NCI-H226 (cell line): ENCODE measurements at regions not wholly inside any gene's neighbourhood (a gene's known extent, or its start where the extent isn't known, plus 50 kb on each side); places are given as distances from the start of the nearest gene placed in this dataset.
"Not testable (repeated sequence)": the region's sequence is repeated elsewhere in the genome, so short reads cannot be mapped to it uniquely, and the experiment has no call there.

Source experiments
- DNase-seq: peaks from one replicate; pipeline ENCODE4 v3.0.0-alpha.2; 2015

DNA sequence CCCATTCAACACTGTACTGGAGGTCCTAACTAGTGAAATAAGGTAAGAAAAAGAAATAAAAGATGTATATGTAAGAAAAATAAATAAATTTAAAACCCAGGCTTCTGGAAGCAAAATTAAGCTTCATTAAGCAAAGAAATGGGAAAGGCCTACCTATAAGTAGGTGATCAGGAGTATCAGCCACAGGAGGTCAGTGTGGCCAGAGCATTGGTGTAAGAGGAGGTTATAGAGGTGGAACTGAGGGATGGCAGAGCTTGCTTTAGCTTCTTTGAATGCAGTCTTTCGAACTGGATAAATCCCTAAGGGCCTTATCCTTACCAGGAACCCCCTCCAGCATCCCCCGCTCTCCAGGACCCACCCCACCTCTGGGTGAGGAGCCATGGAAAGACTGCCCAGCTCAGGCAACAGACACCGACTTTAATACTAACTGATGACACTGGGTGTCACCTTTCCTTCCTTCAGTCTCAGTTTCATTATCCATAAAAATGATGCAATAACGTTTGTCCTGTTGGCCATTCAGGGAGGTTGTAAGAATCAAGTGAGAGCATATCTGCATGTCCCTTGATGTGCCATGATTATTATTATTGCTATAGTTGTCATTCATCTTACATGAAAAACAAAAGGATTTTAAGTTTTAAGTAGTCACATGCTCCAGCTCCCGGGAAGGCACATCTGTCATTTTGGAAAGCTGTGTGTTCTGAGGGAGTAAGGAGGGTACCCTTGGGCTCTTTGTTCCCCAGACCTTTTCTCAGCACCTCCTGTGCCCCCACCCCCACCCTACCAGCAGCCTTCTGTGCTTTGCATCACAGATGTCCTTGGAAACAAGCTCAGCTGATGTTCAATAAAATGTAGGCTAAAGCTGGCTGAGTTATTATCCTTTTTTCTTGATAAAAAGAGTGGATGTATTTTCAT is 50.8 kb upstream of the CTNNA1 start:
- DNase-seq = no peak

DNA sequence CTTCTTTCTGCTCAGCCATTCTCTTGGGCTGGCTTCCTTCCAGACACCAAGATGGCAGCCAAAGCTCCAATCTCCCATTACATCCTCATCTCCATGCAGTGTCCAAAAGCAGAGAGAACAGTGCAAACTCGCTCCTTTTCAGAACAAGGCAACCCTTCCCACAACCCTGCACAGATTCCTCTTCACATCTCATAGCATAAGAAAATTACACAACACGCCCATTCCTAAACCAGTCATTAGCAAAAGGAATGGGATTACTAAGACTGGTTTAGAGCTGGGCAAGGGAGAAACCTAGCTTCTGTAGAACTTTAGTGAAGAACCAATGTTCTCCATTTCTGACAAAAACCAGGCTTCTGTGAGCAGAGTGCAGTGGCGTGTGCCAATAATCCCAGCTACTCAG is 51.5 kb upstream of the CTNNA1 start:
- no peak for DNase-seq

DNA sequence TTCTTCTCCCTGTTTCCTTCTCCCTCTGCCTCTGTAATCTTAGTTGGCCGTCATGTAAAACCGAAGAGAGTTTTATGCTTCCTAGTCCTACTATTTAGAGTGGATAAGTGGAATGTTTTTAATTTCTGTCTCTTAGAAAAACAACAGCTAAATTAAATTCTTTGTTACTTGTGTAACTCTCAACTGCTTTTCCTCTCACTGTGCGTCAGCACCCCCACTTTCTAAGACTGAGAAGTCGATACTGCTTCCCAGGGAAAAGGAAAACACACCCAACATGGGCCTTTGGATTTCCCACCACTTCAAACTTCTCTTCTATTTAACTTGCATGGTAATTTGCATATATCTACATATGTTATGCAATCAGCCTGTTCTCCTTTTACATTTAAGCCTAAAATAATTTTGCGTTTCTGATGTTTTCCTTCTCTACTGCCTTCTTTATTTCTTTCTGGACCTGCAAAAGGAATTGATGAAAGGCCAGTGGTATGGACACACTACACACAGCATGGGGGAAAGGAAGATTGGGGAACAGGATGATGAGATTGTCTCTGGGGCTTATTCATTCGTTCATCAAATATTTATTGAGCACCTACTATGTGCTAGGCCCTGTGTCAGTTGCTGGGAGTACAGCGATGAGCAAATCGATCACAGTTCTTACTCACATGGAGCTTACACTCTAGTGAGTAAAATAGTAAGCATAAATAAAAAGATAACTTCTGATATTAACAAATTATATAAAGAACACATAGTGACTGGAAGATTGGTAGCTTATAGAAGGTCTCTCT is 52.5 kb upstream of the CTNNA1 start:
- no peak for DNase-seq

DNA sequence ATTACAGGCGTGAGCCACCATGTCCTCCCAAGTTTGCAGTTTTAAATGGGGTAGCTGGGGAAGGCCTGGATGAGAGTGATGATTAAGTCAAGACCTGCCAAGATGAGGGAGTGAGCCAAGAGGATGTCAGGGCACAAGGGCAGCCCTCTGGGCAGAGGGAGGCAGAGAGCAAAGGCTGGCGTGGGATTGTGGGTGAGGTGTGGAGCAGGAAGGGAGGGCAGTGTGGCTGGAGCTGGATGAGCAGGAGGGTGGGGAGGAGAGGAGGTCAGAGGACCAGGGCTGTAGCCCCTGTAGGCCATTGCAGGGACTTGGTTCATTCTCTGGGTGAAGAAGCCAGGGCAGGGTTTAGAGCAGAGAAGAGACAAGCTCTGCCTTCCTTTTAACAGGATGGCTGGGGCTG is 53.7 kb upstream of the CTNNA1 start:
- peak; percentile 72 for DNase-seq

DNA sequence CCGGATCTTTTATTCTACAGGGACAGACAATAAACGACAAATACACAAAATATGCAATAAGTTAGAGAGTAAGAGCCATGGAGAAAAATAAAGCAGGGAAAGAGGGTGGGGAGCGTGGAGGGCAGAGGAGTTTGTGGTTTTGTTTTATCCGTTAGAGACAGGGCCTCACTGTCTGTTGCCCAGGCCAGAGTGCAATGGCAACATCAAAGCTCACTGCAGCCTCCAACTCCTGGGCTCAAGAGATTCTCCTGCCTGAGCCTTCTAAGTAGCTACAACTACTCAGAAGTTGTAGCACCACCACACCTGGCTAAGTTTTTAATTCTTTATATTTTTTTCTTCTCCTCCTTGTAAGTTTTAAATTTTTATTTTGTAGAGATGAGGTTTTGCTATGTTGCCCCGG is 54.5 kb upstream of the CTNNA1 start:
- DNase-seq = no peak

DNA sequence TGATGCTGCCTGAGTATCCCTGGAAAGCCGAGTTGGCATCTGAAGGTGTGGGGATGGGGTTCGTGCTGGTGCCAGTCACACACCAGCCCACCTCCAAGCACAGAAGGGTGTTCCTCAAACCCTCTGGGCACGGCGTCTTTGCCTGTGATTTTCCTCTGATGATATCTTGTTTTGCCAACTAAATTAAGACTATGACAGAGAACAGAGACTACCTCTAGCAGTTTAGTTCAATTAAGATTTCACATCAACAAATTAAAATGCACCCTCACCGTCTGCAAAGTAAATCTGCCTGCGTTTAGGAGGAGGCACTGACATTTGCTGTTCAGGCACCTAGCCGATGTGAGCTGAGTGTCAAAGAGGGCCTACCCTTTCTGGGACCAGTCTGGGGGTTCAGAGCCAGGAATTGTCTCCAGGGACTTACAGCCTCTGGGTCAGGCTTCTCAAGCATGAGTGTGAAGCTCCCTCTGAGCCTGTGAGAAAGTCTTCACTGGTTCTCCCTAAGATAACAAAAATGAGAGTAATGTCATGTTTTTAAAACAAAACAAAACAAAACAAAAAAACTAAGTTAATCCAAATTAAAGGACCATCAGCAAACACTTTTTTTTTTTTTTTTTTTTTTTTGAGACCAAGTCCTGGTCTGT is 55.4 kb upstream of the CTNNA1 start:
- no peak for DNase-seq

DNA sequence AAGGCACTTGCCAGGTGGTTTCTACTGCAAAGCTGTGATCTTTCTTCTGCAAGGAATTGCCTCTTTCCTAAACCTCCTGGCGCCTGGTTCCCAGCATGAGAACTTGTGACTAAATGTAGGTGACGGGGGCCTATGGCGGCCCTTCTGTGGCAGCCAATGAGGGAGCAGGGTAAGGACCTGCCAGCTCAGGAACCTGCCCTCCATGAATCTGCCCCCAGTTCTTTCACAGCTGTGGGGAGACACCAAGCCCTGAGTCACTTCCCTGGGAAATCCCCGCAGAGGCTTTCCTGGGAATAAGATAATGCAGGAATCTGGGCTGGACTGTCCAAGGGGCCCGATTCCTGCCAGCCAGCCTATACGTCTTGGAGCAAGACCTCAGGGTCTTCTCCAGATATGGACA is 56.7 kb upstream of the CTNNA1 start:
- DNase-seq = peak; percentile 97

DNA sequence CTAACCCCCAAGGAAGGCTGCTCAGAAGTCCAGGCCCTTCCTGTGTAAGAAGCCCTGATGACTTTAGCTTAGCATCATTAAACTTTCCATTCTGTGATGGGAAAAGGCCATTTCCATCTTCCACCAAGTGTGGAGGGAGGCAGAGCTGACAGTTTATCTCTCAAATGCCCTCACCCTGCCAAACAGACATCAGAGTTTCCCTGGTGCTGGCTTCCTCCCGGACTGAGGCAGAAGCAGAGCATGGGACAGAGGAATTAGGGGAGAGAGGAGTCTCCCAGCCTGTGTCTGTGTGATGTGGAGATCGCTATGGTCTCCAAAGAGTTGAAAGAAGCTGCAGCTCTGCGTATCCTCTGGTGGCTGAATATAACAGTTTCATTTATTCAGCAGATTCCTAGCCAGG is 57.4 kb upstream of the CTNNA1 start:
- no peak for DNase-seq

DNA sequence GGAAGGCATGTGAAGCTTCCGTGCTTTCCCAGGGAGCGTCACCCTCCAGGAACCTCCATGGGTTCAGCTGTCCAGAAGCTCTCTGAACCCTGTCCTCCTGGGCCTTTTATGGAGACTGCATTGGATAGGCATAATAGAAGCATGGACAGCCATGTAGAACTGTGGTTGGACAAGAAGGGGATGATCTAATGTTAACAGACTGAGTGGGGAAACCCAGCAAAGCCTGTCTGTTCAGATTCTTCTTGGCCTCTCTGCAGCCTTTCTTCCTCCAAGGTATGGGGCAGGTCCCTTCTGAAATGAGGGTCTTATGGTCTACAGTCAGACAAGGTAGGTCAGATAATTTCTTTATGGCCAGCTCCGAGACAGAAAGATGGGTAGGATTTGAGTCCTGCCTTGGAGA is 59.1 kb upstream of the CTNNA1 start:
- DNase-seq = no peak

DNA sequence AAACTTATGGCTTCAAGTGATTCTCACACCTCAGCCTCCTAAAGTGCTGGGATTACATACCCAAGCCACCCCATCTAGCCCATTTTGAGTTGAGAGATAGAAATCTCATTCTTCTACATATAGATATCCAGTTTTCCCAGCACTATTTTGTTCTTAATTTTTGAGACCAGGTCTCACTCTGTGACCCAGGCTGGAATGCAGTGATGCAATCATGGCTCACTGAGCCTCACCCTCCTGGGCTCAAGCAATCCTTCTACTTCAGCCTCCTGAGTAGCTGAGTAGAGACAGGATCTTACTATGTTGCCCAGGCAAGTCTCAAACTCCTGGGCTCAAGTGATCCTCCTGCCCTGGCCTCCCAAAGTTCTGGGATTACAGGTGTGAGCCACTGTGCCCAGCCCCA is 60.9 kb upstream of the CTNNA1 start:
- DNase-seq = no peak

DNA sequence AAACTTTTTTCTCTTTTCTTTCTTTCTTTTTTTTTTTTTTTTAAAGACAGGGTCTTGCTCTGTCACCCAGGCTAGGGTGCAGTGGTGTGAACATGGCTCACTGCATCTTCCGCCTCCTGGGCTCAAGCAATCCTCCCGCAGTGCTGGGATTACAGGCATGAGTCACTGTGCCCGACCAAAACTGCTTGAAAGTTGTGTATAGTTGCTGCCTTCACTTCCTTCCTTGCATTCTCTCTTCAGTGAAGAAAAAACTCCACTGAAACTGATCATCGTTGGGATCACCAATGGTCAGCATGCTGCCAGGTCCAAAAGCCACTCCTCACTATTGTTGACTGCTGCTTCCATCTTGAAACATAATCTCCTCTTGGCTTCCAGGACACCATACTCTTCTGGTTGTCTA is 66.6 kb upstream of the CTNNA1 start:
- DNase-seq = no peak

DNA sequence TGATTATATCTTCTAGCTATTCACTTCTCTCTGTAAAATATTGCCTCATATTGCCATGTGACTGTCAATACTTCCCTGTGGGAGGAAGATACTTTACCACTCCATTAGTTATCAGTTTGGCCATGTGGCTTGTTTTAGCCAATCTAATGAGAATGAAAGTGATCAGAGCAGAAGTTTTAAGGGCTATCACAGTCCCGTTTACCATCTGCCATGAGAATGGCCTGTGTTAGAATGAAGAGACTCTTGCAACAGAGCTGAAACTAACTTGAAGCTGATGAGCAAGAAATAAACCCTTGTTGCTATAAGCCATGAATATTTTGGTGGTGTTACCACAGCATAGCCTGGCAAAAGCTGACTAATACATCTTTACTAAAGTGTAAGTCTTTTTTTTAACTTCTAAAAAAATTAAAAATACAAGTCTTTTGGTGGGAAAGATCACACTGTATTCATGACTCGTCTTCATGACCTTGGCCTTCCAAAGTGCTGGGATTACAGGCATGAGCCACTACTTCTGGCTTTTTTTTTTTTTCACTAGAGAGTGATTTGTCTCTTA is 68.0 kb upstream of the CTNNA1 start:
- DNase-seq = no peak

DNA sequence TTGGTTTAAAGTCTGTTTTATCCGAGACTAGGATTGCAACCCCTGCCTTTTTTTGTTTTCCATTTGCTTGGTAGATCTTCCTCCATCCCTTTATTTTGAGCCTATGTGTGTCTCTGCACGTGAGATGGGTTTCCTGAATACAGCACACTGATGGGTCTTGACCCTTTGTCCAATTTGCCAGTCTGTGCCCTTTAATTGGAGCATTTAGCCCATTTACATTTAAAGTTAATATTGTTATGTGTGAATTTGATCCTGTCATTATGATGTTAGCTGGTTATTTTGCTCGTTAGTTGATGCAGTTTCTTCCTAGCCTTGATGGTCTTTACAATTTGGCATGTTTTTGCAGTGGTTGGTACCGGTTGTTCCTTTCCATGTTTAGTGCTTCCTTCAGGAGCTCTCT is 70.8 kb upstream of the CTNNA1 start:
- DNase-seq = not testable (repeated sequence)

DNA sequence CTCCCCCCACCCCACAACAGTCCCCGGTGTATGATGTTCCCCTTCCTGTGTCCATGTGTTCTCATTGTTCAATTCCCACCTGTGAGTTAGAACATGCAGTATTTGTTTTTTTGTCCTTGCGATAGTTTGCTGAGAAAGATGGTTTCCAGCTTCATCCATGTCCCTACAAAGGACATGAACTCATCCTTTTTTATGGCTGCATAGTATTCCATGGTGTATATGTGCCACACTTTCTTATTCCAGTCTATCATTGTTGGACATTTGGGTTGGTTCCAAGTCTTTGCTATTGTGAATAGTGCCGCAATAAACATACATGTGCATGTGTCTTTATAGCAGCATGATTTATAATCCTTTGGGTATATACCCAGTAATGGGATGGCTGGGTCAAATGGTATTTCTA is 74.4 kb upstream of the CTNNA1 start:
- not testable (repeated sequence) for DNase-seq

DNA sequence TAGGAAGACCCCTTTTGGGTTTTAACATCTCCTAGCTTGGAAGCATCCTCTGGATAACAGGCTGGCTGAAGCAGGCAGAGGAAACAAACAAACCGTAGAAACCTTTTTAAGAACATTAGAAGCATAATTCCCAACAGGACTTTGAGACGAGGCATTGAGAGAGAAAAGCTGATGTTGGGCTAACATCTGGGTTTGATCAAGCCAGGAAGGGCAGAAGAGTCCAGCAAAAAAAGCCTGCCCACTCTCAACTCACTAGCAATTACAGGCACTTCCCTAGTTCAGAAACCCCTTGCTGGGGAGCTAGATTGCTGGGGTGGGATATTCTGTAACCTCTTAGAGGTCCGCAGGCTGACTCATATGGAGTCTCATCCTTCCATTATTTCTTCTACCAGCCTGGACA is 75.4 kb upstream of the CTNNA1 start:
- no peak for DNase-seq

DNA sequence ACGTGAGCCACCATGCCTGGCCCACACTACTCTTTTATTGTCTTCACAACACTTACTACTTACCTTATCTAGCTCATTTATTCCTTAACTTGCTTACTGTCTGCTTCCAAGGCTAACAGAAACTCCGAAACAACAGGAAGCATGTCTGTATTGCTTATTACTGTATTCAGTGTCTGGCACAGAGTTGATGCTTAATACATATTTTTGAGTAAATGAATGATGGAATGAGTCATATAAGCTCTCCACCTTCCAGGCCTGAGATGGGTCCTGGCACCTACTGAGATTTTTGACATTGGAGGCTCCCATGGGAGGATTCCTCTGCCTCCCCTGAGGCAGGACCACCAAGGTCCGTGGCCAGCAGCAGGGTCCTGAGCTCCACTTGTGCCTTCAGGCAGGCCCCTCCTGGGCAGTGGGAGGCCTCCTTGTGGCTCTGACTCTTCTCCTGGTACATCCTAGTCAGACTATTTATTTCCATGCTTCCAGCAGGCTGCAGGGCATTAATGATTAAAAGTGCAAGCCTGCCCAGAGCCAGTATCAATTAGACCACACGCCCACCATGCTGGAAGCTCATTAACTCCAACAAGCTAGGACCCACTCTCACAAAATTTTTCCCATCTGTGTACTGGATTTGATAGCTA is 76.5 kb upstream of the CTNNA1 start:
- peak; percentile 41 for DNase-seq

DNA sequence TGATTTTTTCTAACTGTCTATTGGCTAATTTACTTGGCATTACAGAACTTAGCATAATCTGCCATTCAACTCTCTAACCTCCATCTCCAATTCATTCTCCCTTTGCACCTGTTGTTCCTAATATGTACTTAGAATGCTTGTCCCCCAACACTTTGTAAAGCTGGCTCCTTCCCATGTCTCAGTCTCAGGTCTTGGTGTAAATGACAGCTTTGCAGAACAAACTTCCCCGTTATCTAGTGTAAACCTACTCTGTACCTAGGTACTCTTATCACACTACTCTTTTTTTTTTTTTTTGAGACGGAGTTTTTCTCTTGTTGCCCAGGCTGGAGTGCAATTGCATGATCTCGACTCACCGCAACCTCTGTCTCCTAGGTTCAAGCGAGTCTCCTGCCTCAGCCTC is 77.2 kb upstream of the CTNNA1 start:
- no peak for DNase-seq

DNA sequence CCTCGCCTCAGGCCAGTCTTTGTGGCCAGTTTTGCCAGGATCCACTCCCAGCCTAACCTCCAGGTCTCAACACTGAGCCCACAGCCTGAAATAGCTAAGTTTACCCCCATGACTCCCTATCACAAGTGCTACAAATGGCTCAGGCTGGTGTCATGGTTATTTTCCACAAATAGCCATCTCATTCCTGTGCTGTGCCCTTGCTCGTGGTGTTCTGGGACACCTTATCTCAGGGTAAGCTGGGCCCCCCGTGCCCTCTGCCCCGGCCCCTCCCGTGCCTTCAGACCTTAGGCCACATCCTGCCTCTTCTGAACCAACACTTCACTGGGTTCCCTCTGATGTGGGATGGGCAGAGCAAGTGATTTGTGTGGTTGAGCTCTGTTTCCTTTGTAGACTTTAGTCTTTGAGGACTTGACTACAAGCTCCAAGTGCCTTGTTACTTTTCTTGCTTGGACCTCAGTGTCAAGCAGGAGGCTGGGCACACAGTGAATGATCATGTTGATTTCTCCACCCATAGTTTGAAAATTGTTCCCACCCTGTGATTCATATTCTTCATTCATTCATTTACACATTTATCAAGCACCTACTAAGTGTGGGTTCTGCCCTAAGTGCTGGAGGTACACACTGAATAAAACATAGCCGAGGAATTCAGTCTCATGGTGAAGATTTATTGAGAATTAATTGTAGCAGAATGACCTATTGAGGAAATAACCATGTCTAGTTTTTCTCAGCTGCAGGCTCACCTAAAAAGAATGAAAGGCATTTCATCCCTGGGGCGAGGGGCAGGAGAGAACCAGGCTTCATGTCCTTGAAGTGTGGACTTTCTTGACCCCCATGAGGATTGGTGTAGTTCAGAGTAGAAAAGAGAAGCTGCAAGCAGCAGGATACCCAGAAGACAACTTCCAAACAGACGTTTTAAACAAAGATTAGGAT is 84.5 kb upstream of the CTNNA1 start:
- peak; percentile 25 for DNase-seq

DNA sequence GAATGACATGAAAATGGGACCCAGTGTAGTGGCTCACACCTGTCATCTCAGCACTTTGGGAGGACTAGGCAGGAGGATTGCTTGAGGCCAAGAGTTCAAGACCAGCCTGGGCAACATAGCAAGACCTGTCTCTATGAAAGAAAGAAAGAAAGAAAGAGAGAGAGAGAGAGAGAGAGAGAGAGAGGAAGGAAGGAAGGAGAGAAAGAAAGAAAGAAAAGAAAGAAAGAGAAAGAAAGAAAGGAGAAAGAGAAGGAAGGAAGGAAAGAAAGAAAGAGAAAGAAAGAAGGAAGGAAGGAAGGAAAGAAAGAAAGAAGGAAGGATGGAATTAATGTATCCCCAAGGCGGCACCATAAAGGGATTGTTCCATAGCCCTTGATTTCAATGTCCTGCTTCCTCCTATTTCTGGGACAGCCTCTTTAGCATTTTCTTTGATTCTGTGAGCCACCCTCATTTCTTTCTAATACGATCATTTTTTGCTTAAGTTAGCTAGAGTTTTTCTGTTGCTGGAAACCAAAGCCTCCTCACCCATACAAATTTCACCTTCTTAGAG is 85.4 kb upstream of the CTNNA1 start:
- not testable (repeated sequence) for DNase-seq

DNA sequence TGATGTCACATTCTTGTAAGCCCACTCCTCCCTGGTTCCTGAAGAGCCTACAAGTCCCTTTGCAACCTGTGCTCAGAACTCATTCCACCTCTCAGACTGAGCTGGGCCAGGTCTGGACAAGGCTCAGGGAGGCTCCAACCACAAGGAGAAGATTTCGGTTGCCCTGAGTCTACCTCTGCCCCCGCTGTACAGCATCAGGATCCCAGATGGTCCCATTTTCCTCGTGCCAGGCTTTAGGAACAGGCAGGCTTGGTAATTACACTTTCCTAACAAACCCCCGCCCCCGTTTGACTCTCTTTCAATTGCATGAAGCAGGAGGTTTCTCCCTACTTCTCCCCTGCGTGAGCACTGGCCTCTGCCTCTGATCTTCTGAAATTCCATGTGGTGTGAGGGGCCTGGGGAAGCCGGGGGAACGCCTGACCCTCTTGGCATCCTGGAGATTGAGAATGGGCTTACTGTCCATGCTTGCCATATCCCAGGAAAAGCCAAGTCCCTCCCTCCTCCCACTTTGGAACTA is 86.9 kb upstream of the CTNNA1 start:
- no peak for DNase-seq

DNA sequence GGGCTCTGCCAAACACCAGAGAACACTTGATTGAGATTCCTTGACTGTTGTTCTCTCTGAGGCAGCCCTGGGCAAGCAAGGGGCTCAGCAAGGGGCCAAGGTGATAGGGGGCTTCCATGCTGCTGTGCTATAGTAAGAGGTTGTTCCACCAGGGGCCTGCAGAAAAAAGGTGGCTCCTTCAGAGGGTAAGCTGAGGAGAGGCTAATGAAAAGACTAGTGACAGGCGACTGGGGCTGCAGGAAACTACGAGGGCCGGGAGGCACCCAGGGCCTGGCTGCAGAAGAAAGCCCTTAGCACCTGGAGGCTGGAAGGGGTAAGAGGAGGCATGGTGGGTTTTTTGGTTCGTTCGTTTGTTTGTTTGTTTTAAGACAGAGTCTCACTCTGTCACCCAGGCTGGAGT is 88.0 kb upstream of the CTNNA1 start:
- DNase-seq = no peak
